ENCODE measurements at regions not wholly inside any gene's neighbourhood (a gene's known extent, or its start where the extent isn't known, plus 50 kb on each side); places are given as distances from the start of the nearest gene placed in this dataset.

DNA sequence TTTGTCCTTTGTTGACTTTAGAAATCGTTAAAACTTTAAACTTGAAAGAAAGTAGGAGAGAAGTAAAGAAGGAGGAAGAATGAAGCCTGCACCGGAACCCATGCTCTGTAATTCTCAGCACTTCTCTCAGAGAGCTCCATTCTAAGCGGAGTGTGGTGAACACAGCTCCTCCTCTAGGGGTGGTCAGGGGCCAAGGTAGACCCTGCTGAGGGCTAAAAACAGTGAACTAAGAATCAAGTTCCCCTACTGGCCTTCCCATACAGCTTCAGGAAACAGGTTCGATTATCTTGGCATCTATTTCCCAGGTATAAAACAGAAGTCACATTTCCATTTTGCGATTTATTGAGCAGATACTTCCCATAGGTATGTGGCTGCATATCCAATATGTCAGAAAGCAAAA is 92.7 kb upstream of the ASAP2 start:
- dilution Hi-C loops (cut with MboI; ENCODE audit: extremely low pct_ligation_motif_present, low sequenced_read_pairs) (no loop called here), intact Hi-C loops (cut with micrococcal nuclease) (no loop called here)
- POLR2A ChIA-PET = no interaction called here
- CTCF ChIA-PET = interaction anchor here (1.2 to 2.1 kb wide), 2 partner anchors 27 to 240 kb away, joined by 3 to 11 read pairs; no protein-coding TSS in a partner anchor
- FAIRE-seq = no peak
- Histone ChIP-seq H3K4me1 (ENCODE audit: control insufficient read depth, extremely low read depth, insufficient read depth, low read length) (no peaks in the 10 kb centered on the region), H2AFZ (ENCODE audit: low read depth, low read length) (no peak overlapping the region), H3K4me3 (replicated peaks in 1 of 3; ENCODE audit: insufficient read depth in 1 of 3, low read depth in 1 of 3, low read length in 3 of 3) (no peak overlapping the region), H3K9me1 (replicated peaks; ENCODE audit: control insufficient read depth, extremely low read depth, insufficient read depth, low read length) (no peaks in the 10 kb centered on the region), H3K4me2 (ENCODE audit: insufficient read depth, low read length) (no peak overlapping the region), H3K79me2 (ENCODE audit: control insufficient read depth, insufficient read depth, low read length) (no peaks in the 10 kb centered on the region), H3K9me3 (replicated peaks; ENCODE audit: control insufficient read depth, insufficient read depth, low read length) (no peaks in the 10 kb centered on the region), H3K27me3 (ENCODE audit: control insufficient read depth in 2 of 2, insufficient read depth in 2 of 2, low read length in 2 of 2) (no peaks in the 10 kb centered on the region), H3K9ac (replicated peaks; ENCODE audit: extremely low read depth, insufficient read depth, low read length) (no peak overlapping the region), H3K36me3 (ENCODE audit: control insufficient read depth in 2 of 2, extremely low read depth in 1 of 2, insufficient read depth in 2 of 2, low read length in 2 of 2) (no peaks in the 10 kb centered on the region), H4K20me1 (replicated peaks; ENCODE audit: control insufficient read depth, extremely low read depth, insufficient read depth, low read length) (no peaks in the 10 kb centered on the region), H3K27ac (ENCODE audit: insufficient read depth, low read depth, low read length) (no peak overlapping the region)
- no TSS peak for BruUV-seq (replicated peaks)
- TF ChIP-seq EZH2 (IDR thresholded peaks at IDR 0.05; ENCODE audit: borderline replicate concordance, low read depth, low read length, severe bottlenecking) = no peak
- TF ChIP-seq GATA2 (IDR thresholded peaks at IDR 0.05; ENCODE audit: insufficient read depth, insufficient read length, low read depth, low read length) = no peak
- TF ChIP-seq, protein P1, sequence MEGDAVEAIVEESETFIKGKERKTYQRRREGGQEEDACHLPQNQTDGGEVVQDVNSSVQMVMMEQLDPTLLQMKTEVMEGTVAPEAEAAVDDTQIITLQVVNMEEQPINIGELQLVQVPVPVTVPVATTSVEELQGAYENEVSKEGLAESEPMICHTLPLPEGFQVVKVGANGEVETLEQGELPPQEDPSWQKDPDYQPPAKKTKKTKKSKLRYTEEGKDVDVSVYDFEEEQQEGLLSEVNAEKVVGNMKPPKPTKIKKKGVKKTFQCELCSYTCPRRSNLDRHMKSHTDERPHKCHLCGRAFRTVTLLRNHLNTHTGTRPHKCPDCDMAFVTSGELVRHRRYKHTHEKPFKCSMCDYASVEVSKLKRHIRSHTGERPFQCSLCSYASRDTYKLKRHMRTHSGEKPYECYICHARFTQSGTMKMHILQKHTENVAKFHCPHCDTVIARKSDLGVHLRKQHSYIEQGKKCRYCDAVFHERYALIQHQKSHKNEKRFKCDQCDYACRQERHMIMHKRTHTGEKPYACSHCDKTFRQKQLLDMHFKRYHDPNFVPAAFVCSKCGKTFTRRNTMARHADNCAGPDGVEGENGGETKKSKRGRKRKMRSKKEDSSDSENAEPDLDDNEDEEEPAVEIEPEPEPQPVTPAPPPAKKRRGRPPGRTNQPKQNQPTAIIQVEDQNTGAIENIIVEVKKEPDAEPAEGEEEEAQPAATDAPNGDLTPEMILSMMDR (IDR thresholded peaks at IDR 0.05; ENCODE audit: extremely low read depth in 1 of 2, insufficient read depth in 1 of 2, low read depth in 1 of 2, low read length in 2 of 2) = no peak
- TF ChIP-seq, protein P2, sequence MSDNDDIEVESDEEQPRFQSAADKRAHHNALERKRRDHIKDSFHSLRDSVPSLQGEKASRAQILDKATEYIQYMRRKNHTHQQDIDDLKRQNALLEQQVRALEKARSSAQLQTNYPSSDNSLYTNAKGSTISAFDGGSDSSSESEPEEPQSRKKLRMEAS (IDR thresholded peaks at IDR 0.05; ENCODE audit: insufficient read depth, insufficient read length) = no peak
- no peak for TF ChIP-seq POLR2A (IDR thresholded peaks at IDR 0.05; ENCODE audit: low read depth, low read length)
- TF ChIP-seq FOS (IDR thresholded peaks at IDR 0.05; ENCODE audit: borderline replicate concordance, insufficient read depth, low read length) = no peak
- no peak for TF ChIP-seq MYC (IDR thresholded peaks at IDR 0.05; ENCODE audit: low read depth, low read length)
- TF ChIP-seq POLR2AphosphoS5 (IDR thresholded peaks at IDR 0.05; ENCODE audit: insufficient read depth, low read depth, low read length) = no peak
- TF ChIP-seq JUN (IDR thresholded peaks at IDR 0.05; ENCODE audit: borderline replicate concordance, insufficient read depth, insufficient read length, low read depth) = no peak
- DNase-seq (ENCODE audit: low read depth, low spot score) = no peak
